ACC112 (cell line): ENCODE measurements at regions not wholly inside any gene's neighbourhood (a gene's known extent, or its start where the extent isn't known, plus 50 kb on each side); places are given as distances from the start of the nearest gene placed in this dataset.

ENCODE experiments used
- H2AFZ ChIP-seq: fragments of 200-600 bp; sonication (generic); one replicate; pipeline ENCODE4 v1.6.0; 2017; ENCODE audit warnings: antibody characterized with exemption, low read length; ENCODE audit not compliant: unreplicated experiment
- H3K27ac ChIP-seq: fragments of 200-600 bp; sonication (generic); 2 replicates; pipeline ENCODE4 v1.5.1; 2014; ENCODE audit warnings: low read depth, mild to moderate bottlenecking, antibody characterized with exemption, low read length, moderate library complexity
- H3K27me3 ChIP-seq: fragments of 200-600 bp; sonication (generic); 2 replicates; pipeline ENCODE4 v1.6.1; 2014; ENCODE audit warnings: mild to moderate bottlenecking, antibody characterized with exemption, low read length, moderate library complexity, mixed read lengths; ENCODE audit not compliant: insufficient read depth
- H3K36me3 ChIP-seq: fragments of 200-600 bp; sonication (generic); 2 replicates; pipeline ENCODE4 v1.6.1; 2016; ENCODE audit warnings: mild to moderate bottlenecking, antibody characterized with exemption, low read length, moderate library complexity, mixed read lengths; ENCODE audit not compliant: insufficient read depth
- H3K4me1 ChIP-seq: fragments of 200-600 bp; sonication (generic); one replicate; pipeline ENCODE4 v1.6.1; 2016; ENCODE audit warnings: low read length, mixed read lengths; ENCODE audit not compliant: insufficient read depth, unreplicated experiment, control insufficient read depth
- H3K4me3 ChIP-seq: fragments of 200-600 bp; sonication (generic); 2 replicates; pipeline ENCODE4 v1.5.1; 2014; ENCODE audit warnings: mild to moderate bottlenecking, low read depth, low read length
- H3K79me2 ChIP-seq: fragments of 200-600 bp; sonication (generic); one replicate; pipeline ENCODE4 v1.6.0; 2016; ENCODE audit warnings: low read length; ENCODE audit not compliant: control insufficient read depth, unreplicated experiment, insufficient read depth

DNA sequence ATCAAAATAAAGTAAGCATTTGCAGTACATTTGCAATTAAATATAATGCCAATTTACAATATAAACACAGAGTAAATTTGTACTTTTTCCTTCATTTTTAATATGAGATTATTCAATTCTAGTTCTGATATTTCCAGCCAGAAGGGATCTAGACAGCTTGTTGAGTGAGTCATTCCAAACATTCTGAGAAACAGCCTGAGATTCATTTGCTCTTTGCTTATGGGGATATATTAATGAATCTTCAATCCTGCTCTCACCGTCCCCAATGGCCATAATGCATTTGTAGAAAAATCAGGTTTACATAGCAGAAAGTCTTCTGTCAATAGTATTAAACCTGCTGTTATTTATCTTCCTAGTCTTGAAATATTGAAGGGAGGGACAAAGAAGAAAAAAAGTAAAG, 554.2 kb downstream of the TUSC7 start:
- H3K79me2 ChIP-seq, result no peaks in the 10 kb centered on the region
- no peaks in the 10 kb centered on the region for H3K27me3 ChIP-seq
- H3K27ac ChIP-seq, result no peak overlapping the region
- no peaks in the 10 kb centered on the region for H3K36me3 ChIP-seq
- H3K4me3 ChIP-seq, result no peak overlapping the region
- H2AFZ ChIP-seq, result no peak overlapping the region
- no peaks in the 10 kb centered on the region for H3K4me1 ChIP-seq

DNA sequence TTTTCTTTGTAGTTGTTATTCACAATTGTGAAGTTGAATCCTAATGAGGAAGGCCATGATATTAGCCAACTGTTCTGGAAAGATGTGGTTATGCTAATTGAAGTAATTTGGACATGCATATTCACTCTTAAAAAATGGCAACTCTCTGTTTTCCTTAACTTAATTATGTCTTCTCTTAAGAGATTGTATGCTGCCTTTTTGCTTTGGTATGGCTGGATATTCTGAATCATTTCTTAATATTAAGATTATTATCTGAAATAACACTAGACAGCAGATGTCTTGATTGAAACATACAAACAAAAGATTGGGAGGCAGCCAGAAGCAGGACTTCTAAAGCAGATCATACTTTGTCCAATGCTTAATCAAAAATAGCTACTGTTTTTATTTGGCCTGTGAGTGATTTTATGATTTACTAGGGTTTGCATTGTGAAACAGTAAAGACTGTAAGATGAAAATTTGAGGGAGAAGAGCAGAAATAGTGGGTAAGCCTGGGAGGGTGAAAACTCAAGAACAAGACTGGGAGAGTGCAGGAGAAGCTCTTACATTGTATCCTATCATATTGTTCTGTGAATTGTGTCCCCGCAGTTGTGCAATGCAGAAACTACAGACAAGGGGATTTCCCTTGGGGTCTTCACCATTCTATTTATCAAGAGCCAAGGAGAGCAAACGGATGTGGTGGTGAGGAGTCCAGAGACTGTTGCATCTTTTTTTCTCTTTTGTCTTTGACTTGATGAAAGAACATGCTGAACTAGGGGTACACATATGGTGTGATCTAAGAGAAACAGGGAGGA, 554.8 kb downstream of the TUSC7 start:
- Histone ChIP-seq H3K27me3 (no peaks in the 10 kb centered on the region), H3K27ac (no peak overlapping the region), H3K4me1 (no peaks in the 10 kb centered on the region), H3K36me3 (no peaks in the 10 kb centered on the region), H3K4me3 (no peak overlapping the region), H3K79me2 (no peaks in the 10 kb centered on the region), H2AFZ (no peak overlapping the region)

DNA sequence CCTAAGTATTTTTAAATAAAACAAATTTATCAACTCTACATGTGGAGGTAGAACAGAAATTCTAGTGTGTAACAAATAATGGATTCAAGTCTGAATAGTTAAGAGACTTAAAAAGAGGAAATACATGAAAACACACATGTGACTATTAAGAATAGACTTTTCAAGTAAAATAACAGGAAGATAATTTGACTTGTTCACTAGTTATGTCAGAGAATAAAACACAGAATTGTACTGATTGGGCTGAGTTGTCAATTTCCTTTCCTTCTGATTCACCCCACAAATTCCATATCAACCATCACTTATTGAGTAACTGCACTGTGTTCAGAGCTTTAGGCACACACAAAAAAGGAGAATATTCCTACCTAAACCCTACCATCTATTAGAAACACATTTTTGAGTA, 557.2 kb downstream of the TUSC7 start:
- Histone ChIP-seq H2AFZ (no peak overlapping the region), H3K4me1 (no peaks in the 10 kb centered on the region), H3K4me3 (no peak overlapping the region)

DNA sequence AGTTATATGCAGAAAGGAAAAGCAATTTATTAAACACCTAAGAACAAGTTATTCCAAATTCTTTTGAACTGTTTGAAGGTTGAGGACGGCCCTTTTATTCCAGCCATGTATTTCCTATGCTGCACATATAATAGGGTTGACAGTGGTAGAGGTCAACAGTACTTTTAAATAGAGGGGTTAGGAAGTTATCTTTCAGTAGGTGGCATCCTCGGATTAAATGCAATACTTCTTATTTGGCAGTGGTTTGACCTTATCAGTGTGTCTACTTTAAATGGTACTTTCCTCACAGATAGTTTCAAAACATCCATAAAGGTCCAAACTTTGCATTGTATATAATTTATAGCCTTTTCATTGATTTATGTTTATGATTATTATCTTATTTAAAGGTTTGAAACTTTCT, 558.7 kb downstream of the TUSC7 start:
- H3K36me3 ChIP-seq, result no peaks in the 10 kb centered on the region
- no peak overlapping the region for H2AFZ ChIP-seq
- no peaks in the 10 kb centered on the region for H3K79me2 ChIP-seq
- H3K27ac ChIP-seq, result no peak overlapping the region
- H3K4me3 ChIP-seq, result no peak overlapping the region
- H3K4me1 ChIP-seq, result no peaks in the 10 kb centered on the region
- peaks cover 3% of the 10 kb centered on the region; the same call in 1 of the 2 replicates for H3K27me3 ChIP-seq

More for the DNA sequence above, 557.2 kb downstream of the TUSC7 start:
- no peaks in the 10 kb centered on the region for H3K36me3 ChIP-seq
- no peaks in the 10 kb centered on the region for H3K79me2 ChIP-seq
- no peak overlapping the region for H3K27ac ChIP-seq
- no peaks in the 10 kb centered on the region for H3K27me3 ChIP-seq

DNA sequence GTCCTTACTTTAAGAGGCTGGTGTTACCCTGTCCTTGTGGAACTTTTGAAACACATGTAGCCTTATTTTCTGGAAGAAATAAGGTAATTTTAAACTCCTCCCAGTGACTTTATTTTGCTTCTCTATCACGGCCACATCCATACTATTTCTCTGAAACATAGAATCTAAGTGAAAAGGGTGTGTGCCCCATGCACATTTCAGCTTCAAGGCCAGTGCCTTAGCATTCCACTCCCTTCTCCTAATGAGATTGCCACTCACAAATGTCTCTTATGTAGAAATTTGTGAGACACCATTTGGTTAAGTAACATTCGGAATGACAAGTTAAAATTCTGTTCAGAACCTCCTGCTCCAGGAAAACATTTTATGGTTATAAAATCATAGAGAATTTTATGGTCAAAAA, 562.7 kb downstream of the TUSC7 start:
- no peak overlapping the region for H2AFZ ChIP-seq
- H3K27me3 ChIP-seq, result peaks cover 12% of the 10 kb centered on the region; the same call in 1 of the 2 replicates

DNA sequence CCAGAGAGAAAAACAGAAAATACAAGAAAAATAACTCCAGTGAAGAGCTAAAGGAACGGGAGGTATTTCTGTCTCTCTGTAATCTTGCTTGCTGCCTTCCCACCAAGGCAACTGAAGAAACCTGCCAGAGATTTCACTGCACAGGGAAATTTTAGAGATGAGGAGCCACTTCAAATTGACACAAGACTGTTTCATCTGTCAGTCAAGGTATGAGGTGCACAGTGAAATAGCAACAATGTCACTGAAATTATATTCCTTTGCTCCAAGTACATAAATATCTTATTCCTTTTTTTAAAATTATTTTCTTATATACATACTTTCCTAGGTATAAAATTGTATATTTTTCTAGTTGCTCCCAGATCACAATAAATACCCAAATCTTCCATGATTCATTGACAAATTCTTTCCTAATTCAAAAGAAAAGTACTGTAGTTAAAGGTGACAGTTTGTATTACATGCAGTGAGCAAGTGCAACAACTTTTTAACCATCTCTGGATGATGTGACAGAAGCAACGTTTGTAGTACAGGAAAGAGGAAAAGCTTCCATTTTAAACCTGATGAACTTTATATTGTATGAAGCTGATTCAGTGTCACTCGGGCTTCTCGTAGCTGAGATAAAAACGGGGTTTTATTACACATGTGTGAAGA, 563.4 kb downstream of the TUSC7 start:
- no peaks in the 10 kb centered on the region for H3K4me1 ChIP-seq
- H3K36me3 ChIP-seq, result no peaks in the 10 kb centered on the region
- no peak overlapping the region for H3K27ac ChIP-seq
- H3K27me3 ChIP-seq, result peaks cover 12% of the 10 kb centered on the region; the same call in 1 of the 2 replicates
- no peak overlapping the region for H3K4me3 ChIP-seq
- no peak overlapping the region for H2AFZ ChIP-seq
- H3K79me2 ChIP-seq, result no peaks in the 10 kb centered on the region

More for the DNA sequence above, 562.7 kb downstream of the TUSC7 start:
- Histone ChIP-seq H3K4me3 (no peak overlapping the region), H3K36me3 (no peaks in the 10 kb centered on the region), H3K79me2 (no peaks in the 10 kb centered on the region), H3K4me1 (no peaks in the 10 kb centered on the region), H3K27ac (no peak overlapping the region)

DNA sequence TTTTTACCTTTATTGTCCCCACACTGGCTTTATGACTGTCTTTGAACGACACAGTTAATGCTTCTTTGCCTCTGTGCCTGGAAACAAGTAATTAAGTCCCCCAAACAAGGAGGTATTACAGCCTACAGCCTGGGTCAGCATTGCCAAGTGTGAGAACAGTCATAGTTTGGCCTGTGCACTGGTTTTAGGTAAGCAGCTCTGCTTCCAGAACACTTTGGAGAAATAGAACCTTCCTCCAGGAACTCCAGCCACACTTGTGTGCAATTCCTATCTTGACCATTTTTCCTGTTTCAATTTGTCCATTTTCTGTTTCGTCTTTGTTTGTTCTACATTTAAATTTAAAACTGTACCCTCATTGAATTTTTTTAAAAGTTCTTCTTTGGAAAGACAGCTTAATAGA, 568.2 kb downstream of the TUSC7 start:
- H3K27ac ChIP-seq, result no peak overlapping the region
- no peaks in the 10 kb centered on the region for H3K79me2 ChIP-seq
- H2AFZ ChIP-seq, result no peak overlapping the region

DNA sequence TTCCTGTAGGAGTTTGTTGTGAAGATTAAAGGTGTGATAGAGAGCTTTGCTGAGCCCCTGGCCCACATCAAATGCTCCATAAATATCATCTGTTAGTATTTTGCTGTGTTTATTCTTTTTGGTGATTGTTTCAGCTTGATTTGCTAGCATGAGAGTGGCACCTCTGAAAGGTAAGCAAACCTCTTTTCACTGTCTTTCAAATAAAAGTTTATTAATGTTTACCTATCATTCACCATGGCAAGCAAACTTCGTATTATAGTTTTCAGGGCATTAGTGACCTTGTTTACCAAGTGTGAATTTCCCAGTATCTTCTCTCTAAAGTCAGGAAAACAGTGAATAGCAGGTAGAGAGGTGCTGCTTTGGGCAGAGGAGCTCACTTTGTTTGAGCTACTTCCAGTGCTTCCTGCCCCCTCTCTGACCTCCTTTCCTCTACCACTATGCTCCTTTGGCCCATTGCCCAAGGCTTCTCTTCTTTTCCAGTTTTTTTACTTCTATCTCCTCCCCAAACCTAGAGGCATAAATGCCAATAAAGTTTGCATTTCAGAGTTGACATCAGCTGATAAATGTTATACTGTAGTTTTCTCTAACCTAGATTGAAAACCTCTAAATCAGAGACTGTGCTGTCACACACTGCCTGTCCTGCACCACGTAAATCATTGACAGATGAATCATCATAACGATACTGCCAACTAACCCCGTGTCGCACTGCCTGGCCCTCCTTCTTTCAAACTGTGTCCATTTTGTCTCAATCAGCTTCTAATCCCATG, 569.0 kb downstream of the TUSC7 start:
- peaks cover 6% of the 10 kb centered on the region; the same call in 1 of the 2 replicates for H3K27me3 ChIP-seq
- H3K79me2 ChIP-seq, result no peaks in the 10 kb centered on the region
- no peak overlapping the region for H3K4me3 ChIP-seq
- H2AFZ ChIP-seq, result no peak overlapping the region
- no peaks in the 10 kb centered on the region for H3K36me3 ChIP-seq
- no peak overlapping the region for H3K27ac ChIP-seq
- peaks cover 7% of the 10 kb centered on the region for H3K4me1 ChIP-seq

More for the DNA sequence above, 568.2 kb downstream of the TUSC7 start:
- H3K36me3 ChIP-seq, result no peaks in the 10 kb centered on the region
- peaks cover 12% of the 10 kb centered on the region; the same call in 1 of the 2 replicates for H3K27me3 ChIP-seq
- H3K4me1 ChIP-seq, result peaks cover 7% of the 10 kb centered on the region
- no peak overlapping the region for H3K4me3 ChIP-seq

DNA sequence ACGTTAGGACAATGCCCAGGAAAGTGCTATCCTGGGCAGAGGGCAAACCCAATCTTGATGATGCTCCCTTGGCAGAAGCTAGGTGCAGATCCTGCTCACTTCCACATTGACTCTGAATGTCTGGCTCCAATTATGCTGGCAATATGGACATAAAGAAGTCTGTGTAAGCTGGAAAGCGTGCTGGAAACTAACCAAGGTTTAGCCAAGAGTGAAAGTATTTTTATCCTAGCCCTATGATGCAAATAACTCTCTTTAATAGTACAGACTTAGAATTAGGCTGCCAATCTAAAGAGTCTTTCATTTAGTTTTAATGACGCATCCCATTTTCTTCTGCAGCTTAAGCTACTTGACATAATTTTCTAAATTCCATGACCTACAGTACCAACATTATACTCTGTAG, 571.8 kb downstream of the TUSC7 start:
- Histone ChIP-seq H3K4me1 (peaks cover 7% of the 10 kb centered on the region), H3K79me2 (no peaks in the 10 kb centered on the region), H2AFZ (no peak overlapping the region), H3K27ac (no peak overlapping the region), H3K4me3 (no peak overlapping the region), H3K27me3 (no peaks in the 10 kb centered on the region), H3K36me3 (no peaks in the 10 kb centered on the region)

DNA sequence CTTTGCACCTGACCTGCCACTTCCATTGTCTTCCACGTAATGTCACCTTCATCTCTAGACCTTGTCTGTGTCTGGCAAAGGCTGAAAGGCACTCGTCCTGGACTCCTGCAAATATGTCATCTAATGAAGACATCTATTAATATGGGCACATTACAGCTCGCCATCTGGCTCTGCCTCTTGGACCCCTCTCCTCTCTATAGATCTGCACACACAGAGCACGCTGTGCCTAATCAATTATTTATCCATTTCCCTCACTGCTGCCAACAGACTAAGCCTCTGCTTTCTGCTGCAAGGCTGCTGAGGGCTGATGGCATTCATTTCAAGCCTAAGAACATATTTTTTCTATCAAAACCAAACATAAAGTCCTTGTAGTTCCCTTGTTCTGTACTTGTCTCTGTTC, 573.0 kb downstream of the TUSC7 start:
- Histone ChIP-seq H2AFZ (no peak overlapping the region), H3K4me1 (peaks cover 7% of the 10 kb centered on the region), H3K79me2 (no peaks in the 10 kb centered on the region), H3K36me3 (no peaks in the 10 kb centered on the region), H3K27me3 (no peaks in the 10 kb centered on the region), H3K4me3 (no peak overlapping the region), H3K27ac (no peak overlapping the region)
